ENCODE measurements at regions not wholly inside any gene's neighbourhood (a gene's known extent, or its start where the extent isn't known, plus 50 kb on each side); places are given as distances from the start of the nearest gene placed in this dataset.
"Not testable (repeated sequence)": the region's sequence is repeated elsewhere in the genome, so short reads cannot be mapped to it uniquely, and the experiment has no call there.

DNA sequence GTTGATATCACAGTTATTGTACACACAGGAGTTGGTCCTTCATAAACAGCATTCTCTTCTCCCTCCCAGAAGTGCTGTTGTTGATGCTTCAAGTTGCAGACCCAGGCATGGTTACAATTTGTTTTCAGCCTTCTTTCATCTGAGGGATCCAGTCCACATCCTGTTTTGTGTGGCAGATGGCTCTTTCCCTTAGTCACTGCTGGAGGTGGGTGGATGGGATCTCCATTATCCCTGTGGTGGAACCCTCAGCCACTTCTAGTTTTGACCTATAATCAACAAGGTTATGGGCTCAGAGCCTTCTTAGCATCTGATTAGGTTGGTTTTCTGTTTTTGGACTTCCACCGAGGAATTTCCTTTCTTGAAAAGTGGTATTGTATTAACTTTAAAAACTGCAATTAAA lies 214.2 kb downstream of the SH2D4B start:
- DNase-seq: no peak

DNA sequence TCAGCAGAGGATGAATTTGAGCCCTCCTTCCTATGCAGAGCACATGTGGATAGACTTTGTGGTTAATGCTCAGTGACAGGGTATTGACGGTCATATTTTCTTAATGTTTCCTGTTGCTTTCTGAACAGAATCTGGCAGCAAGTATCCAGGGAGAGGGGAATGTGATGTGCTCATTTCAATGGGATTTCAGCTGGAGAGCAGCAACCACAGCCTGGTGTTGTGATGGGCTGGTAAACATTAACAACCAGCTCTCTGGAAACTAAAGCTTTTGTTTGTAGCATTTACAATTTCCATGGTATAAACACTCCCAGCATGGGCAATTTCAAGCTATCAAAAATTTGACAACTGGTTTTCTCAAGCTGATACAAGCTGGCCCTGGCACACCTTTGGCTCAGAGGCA lies 215.9 kb downstream of the SH2D4B start:
- DNase-seq: no peak

DNA sequence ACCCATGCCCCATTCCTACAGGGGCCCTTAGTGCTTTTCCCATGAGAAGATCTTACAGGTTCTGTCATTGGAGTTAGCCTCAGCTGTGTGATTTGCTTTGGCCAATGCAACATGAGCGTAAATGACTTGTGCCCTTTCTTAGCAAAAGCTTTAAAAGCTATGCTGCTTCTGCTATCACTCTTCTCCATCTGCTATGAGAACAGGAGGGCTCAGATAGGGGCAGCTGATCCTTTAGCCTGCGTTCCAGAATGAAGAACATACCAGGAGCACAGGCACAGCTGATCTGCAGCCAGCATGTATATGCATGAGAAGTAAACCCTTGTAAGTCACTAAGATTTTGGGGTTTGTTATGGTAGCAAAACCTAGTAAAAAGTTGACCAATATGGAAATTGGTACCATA lies 218.2 kb downstream of the SH2D4B start:
- DNase-seq: no peak

DNA sequence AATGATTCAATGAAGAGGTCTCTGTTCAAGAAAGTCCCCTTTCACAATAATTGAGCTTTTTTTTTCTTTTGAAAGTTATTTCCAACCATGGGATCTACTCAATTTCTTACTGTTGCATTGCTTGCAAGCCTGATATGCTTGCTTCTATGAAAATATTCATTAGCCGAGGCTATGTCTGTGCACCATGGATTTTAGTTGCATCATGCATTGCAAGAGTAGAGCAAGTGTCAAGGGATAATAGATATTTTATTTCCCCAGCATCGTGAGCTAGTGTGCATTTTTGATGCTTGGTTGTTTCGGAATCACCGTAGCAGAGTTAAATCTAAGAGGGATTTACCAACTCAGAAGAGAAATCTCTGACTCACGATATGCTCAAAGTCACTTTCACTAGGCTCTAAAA lies 222.0 kb downstream of the SH2D4B start:
- no peak for DNase-seq

DNA sequence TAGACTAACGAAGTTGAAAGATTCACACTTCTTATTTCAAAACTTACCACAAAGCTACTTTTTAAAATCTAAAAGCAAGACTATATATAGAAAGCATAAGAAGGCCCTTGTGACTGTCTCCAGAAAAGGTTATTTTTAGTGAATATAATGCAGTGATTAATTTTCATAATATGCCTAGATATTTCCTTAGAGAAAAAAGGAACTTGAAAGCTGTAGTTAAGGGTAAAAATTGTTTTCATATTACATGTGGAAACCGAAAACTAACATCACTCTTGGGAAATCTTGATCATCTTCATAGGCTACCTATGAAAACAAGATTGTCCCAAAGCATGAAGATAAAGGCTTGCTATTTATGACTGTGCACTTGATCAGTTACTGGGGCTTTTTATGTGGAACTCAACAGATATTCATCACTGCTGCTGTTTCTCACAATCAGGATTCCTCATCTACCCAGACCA lies 223.2 kb downstream of the SH2D4B start:
- DNase-seq: no peak

DNA sequence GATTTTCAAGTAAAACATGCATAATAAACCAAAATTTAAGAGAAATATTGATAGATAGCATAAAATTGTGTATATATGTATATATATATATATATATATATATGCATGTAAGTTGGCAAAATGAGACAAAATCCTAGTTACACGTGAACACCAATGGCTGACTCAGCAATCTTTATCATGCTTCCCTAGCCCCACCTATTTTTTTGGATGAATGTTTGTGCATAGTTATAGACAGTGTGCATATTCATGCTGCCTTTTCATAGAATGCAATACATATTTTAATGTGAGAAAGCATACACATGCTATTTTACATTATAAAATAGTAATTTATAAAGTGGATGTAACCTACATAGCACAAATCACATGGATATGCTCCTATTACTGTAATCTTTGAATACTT lies 230.3 kb downstream of the SH2D4B start:
- DNase-seq: no peak

DNA sequence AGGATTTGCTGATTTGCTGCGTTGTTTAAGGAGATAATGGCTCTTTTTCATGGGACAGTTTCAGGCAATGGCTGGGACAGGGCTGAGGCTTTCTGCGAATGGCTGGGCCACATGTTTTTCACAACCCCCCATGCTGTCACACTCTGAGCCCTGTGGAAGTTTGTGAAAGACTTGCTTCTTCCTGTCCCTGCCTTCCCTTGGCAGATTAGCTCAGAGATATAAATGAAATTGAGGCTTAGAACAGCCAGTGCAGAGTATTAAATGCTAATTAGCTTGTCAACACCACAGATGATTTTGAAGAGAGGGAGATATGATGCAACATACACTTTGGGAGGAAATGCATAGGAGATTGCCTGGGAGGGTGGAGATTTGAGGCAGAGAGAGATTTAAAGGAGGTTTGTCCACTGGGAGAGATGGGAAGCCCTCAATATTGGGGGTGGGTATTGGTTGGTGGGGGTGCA lies 232.0 kb downstream of the SH2D4B start:
- DNase-seq: peak; percentile 2

DNA sequence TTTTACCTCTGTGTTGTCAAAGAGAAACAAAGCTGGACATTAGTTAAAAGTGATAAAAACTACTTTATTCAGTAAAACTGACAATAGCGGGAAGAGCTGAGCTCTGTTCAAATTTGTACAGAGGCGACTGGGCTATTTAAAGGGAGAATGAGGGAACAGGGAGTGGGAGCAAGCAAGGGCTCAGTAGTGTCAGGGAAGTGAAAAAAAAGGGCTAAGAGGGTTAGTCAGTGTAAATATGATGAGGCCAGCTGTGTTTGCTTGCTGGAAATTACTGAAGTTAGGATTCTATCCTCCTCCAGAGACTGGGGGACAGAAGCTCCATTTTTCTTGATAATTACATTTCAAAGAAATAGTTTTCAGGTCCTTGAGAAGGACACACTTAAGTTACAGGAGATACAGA lies 232.5 kb downstream of the SH2D4B start:
- DNase-seq: no peak

DNA sequence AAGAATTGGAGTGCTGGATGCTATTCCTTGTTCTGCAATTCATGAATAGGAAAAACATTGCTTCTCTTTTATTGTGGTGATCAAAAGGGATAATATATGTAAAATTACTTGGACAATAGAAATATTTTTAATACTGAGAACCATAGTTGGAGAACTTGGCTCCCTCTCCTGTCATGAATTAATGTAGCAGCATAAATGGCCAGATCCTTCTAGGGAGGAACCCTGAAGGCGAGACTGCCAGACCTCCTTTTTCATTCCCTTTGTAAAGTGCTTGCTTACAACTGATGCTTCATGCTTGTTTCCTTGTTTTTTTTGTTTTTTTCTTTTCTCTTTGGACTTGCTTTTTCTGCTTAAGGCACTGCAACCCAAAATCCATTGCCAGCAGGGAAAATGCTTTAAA lies 233.6 kb downstream of the SH2D4B start:
- no peak for DNase-seq

DNA sequence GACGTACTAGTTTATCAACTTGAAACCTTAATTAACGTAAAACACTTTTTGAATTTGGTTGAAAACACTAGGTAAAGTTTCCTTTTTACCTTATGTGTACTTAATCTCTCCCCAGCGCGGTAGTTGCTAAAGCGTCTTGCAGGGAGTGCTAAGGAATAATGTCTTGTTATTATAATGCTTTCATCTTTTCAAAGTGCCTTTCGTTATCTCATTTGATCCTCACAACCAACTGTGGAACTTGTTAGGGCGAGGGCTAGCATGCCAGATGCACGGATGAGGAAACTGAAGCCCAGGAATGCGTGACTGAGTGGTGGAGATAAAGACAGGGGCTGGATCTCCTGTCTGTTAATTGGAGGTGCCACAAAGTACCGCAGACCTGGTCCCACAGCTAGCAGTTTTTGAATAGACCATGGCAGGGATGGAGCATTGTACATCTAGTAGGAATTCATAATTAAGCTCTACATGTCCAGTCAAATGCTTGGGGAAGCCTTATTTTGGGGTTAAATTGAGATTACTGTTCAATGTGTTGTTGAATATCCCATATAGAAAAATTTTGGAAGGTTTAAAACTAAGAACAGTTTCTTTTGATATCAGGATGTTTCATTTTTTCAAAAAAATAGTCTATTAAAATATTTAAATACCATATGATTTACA lies 234.3 kb downstream of the SH2D4B start:
- no peak for DNase-seq

DNA sequence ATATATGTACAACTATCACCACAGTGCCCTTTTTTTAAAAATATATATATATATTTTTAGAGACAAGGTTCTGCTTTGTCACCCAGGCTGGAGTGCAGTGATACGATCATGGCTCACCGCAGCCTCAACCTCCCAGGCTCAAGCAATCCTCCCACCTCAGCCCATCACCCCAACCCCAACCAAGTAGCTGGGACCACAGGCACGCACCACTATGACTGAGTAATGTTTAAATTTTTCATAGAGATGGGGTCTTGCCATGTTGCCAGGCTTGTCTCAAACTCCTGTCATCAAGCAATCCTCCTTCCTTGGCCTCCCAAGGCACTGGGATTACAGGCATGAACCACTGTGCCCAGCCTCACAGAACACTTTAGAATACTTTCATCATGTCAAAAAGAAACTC lies 234.9 kb downstream of the SH2D4B start:
- DNase-seq: no peak

DNA sequence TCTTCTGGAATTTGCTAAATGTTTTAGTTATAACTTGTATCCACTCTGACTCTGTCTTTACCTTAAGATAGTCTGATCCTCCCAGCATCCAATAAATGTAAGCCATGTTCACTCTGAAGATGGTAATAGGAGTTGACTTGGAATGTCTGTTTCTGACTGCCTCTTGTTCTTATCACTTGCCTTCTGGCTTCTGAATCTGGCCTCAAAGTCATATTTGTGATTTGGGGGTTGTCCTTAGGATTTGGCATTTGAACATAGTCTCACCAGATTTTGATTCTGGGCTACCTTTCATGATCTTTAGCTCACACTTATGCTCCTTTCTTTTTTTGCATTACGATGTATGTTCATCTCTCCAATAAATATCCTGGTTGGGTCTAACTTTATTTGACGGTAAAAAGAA lies 247.0 kb downstream of the SH2D4B start:
- DNase-seq: no peak

DNA sequence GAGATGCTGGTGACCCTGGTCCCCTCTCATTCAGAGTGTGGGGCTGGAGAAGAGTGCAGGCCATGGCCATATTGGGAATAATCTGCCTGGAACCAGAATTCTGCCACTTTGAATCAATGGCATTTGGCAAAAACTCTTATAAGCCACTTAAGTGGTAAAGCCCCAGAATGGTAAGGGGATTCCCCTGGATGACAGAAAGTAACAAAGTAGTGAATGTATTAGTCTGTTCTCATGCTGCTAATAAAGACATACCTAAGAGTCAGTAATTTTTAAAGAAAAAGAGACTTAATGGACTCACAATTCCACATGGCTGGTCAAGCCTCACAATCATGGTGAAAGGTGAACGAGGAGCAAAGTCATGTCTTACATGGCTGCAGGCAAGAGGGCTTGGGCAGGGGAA lies 248.6 kb downstream of the SH2D4B start:
- no peak for DNase-seq

DNA sequence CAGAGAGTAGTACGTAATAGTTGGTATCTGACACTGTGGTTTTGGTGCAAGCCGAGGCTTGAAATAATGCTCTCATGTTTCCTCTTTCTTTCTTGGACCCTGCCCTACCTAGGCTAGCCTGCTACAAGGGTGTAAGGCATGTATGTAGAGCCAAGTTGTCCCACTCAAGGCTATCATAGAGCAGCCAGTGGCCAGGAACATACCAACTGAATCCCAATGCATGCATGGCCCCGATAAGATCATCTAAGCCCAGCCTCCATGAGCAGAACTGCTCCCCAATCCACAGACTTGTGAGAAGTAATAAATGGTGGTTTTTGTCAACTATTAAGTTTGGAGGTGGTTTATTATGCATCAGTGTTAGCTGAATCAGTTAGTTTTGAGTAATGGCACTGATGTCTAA lies 250.2 kb downstream of the SH2D4B start:
- no peak for DNase-seq

DNA sequence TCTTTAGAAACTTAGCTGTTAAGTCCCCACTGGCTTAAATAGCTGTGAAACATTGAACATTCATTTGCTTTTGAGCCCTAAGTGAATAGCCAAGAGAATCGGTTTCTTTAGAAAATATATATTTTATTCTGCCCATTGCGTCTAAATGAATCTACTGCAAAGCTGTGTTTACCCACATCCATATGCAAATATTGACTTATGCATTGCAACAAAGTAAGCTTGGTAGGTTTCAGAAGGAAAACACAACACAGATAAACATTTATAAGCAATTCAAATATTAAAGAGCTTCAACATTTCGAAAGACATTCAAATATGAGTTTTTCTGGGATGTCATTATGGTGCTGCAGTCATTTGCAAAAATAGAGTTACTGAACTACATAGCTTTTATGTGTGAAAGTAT lies 257.3 kb downstream of the SH2D4B start:
- no peak for DNase-seq

DNA sequence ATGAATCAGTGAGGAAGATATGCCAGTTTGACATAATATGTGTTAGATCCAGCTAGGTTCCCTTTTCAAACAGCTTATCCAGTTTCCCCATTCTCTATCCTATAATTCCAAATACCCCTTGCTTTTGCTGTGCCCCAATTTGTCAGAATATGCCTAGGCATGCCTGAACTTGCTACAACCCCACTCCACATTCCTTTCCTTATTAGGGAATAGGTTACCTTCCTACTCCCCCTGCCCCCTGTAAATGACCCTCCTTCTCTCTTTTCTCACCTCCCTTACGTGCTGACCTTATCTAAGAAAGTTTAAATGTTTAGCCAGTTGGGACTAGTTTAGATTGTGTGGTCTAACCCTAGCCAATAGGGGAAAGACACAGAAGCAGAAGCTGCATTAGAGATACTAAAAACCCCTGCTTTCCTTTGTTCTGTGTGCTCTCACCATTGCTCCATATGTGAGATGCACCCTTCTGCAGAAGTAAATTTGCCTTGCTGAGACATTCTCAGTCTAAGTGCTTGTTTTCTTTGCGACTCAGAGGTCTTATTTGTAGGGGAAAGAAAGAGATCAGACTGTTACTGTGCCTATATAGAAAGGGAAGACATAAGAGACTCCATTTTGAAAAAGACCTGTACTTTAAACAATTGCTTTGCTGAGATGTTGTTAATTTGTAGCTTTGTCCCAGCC lies 267.8 kb downstream of the SH2D4B start:
- no peak for DNase-seq

DNA sequence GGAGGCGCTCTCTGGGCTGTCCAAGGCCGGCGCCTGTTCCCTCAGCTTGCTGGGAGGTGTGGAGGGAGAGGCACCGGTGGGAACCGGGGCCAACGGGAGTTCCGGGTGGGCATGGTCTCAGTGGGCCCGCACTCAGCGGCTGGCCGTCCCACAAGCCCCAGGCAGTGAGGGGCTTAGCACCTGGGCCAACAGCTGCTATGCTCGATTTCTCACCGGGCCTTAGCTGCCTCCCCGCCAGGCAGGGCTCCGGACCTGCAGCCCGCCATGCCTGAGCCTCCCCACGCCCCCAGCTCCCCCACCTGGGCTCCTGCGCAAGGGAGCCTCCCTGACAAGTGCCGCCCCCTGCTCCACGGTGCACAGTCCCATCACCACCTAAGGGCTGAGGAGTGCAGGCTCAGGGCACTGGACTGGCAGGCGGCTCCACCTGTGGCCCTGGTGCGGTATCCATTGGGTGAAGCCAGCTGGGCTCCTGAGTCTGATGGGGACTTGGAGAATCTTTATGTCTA lies 276.5 kb downstream of the SH2D4B start:
- no peak for DNase-seq

DNA sequence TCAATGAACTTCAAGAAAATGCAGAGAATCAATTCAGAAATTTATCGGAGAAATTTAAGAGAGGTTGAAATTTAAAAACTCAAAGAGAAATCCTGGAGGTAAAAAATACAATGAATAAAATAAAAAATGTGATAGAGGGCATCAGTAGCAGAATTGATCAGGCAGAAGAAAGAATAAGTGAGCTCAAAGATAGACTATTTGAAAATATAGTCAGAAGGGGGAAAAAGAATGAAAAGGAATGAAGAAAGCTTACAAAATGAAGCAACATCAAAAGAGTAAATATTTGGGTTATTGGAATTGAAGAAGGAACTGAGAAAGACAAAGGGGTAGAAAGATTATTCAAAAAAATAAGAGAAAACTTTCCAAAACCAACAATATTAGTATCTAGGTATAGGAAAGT lies 291.4 kb downstream of the SH2D4B start:
- no peak for DNase-seq

DNA sequence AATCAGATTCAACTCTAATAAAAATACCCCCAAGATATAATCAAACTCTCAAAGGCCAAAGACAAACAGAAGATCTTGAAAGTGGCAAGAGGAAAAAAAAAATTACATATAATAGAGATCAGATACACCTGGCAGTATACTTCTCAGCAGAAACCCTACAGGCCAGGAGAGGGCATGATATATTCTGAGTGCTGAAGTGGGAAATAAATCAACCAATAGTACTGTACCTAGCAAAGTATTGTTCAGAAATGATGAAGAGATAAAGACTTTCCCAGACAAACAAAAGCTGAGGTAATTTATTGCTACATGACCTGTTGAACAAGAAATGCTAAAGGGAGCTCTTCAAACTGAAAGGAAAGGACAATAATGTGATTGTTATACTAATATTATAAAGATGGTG lies 291.9 kb downstream of the SH2D4B start:
- no peak for DNase-seq

DNA sequence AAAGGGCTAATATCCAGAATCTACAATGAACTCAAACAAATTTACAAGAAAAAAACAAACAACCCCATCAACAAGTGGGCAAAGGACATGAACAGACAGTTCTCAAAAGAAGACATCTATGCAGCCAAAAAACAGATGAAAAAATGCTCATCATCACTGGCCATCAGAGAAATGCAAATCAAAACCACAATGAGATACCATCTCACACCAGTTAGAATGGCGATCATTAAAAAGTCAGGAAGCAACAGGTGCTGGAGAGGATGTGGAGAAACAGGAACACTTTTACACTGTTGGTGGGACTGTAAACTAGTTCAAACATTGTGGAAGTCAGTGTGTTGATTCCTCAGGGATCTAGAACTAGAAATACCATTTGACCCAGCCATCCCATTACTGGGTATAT lies 295.0 kb downstream of the SH2D4B start:
- DNase-seq: not testable (repeated sequence)

DNA sequence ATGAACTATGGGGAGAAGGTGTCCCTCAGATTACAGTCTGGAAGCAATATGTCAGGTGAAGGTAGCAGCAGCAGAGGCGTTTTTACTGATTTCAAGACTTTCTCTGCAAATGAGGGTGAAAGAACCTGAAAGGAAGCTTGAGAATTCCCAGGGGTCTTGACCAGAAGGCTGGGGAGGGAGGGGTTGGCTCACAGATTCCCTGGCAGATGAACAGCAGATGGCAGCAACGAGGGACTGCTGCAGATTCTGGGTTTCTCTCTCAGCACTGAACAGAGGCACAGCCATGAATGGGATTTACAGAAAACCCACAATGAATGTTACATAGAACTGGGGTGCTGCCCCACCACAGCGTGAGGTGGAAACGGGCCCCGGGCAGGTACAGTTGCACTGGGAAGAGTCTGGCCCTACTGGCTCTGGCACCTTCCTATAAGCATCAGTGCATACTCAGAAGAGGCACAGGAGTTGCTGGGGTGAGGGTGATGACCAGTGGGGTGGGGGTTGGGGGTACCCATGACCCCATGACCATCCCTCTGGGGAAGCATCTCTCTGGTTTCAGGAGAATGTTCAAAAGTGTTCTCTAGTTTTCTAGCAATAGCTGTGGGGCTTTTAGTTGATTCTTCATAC lies 317.8 kb downstream of the SH2D4B start:
- DNase-seq: peak; percentile 21

DNA sequence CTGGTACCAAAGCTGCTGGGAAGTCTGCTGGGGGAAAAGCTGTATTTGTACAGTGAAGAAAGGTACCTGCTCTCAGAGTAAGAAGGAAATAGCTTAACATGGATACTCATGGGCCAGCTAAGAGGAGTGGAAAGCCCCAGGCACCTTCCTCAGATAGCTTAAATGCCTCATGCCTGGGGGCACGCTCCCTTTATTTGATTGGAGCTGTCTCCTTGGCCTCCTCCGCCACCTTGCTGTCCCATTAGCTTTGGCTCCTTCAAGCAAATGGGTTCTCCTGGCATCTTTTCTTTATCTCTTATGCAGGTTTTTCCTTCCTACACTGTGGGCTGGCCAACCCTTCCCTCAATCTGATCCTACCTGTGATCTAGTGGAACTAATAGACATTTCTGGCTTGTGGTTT lies 318.5 kb downstream of the SH2D4B start:
- no peak for DNase-seq

DNA sequence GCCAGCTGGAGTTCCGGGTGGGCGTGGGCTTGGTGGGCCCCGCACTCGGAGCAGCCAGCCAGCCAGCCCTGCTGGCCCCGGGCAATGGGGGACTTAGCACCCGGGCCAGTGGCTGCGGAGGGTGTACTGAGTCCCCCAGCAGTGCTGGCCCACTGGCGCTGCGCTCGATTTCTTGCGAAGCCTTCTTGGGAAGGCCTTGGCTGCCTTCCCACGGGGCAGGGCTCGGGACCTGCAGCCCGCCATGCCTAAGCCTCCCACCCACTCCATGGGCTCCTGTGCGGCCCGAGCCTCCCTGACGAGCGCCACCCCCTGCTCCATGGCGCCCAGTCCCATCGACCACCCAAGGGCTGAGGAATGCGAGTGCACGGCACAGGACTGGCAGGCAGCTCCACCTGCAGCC lies 321.6 kb downstream of the SH2D4B start:
- not testable (repeated sequence) for DNase-seq

DNA sequence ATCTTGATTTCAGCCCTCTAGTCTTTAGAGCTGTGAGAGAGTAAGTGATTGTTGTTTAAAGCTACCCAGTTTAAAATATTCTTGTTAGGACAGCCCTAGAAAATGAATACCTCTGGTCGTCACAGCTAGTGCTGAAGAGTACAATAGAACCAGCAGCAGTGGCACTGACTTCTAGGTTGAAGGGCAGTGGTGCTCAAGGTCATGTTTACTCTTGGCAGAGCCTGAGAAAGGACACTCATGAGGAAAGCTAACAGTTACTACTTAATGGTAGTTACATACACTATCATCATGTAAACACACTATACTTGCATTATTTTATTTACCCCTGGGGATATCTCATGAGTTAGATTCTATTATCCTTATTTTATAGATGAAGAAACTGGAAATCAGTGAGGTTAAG lies 323.0 kb downstream of the SH2D4B start:
- no peak for DNase-seq
